Cerebellar nuclear complex (tissue), 1 donor: ENCODE measurements at regions not wholly inside any gene's neighbourhood (a gene's known extent, or its start where the extent isn't known, plus 50 kb on each side); places are given as distances from the start of the nearest gene placed in this dataset.
A peak's percentile ranks its signal among the peaks of the same experiment; 100 is the strongest.
"Not testable (repeated sequence)": the region's sequence is repeated elsewhere in the genome, so short reads cannot be mapped to it uniquely, and the experiment has no call there.

ENCODE experiments used
- DNase-seq, 2 experiments: peaks; one replicate each; lab custom pipeline; 2025; lab: John Stamatoyannopoulos, UW

GRCh38 chr1:14137411-14138134, 437.6 kb downstream of the PRDM2 start:
- DNase-seq = no peak

GRCh38 chr1:14138135-14138506, 438.1 kb downstream of the PRDM2 start:
- no peak for DNase-seq

- DNase-seq = peak in 1 of 2 experiments; percentile 6
Observed at GRCh38 chr1:14138687-14139086, 438.7 kb downstream of the PRDM2 start.

GRCh38 chr1:14140831-14141401, 440.9 kb downstream of the PRDM2 start:
- DNase-seq = peak; percentile 73 to 85

- no peak for DNase-seq
Observed at GRCh38 chr1:14141656-14142055, 441.7 kb downstream of the PRDM2 start.

GRCh38 chr1:14142397-14143100, 442.6 kb downstream of the PRDM2 start:
- peak in 1 of 2 experiments; percentile 17 for DNase-seq

GRCh38 chr1:14143777-14144176, 443.8 kb downstream of the PRDM2 start:
- DNase-seq = no peak

- no peak for DNase-seq
Observed at GRCh38 chr1:14148526-14148925, 448.5 kb downstream of the PRDM2 start.

GRCh38 chr1:14149431-14149830, 449.1 kb upstream of the KAZN start:
- DNase-seq = no peak

GRCh38 chr1:14156543-14156942, 441.9 kb upstream of the KAZN start:
- no peak for DNase-seq

GRCh38 chr1:14160781-14161180, 437.7 kb upstream of the KAZN start:
- DNase-seq = no peak

- DNase-seq = no peak
Observed at GRCh38 chr1:14163246-14163645, 435.2 kb upstream of the KAZN start.

- no peak for DNase-seq
Observed at GRCh38 chr1:14165371-14165801, 433.1 kb upstream of the KAZN start.

GRCh38 chr1:14167884-14168283, 430.6 kb upstream of the KAZN start:
- no peak for DNase-seq

GRCh38 chr1:14168326-14169063, 430.0 kb upstream of the KAZN start:
- DNase-seq = no peak

GRCh38 chr1:14173598-14173997, 424.9 kb upstream of the KAZN start:
- DNase-seq = no peak

- DNase-seq = not testable (repeated sequence)
Observed at GRCh38 chr1:14177866-14178265, 420.6 kb upstream of the KAZN start.

- DNase-seq = no peak
Observed at GRCh38 chr1:14180738-14181137, 417.7 kb upstream of the KAZN start.

- DNase-seq = no peak
Observed at GRCh38 chr1:14181191-14181795, 417.2 kb upstream of the KAZN start.

- no peak for DNase-seq
Observed at GRCh38 chr1:14182856-14183255, 415.6 kb upstream of the KAZN start.

- DNase-seq = no peak
Observed at GRCh38 chr1:14183329-14183728, 415.2 kb upstream of the KAZN start.

- peak in 1 of 2 experiments; percentile 57 for DNase-seq
Observed at GRCh38 chr1:14184454-14184853, 414.0 kb upstream of the KAZN start.
